HG02623 (cell line): ENCODE measurements at regions not wholly inside any gene's neighbourhood (a gene's known extent, or its start where the extent isn't known, plus 50 kb on each side); places are given as distances from the start of the nearest gene placed in this dataset.

ENCODE experiments used
- ATAC-seq: cut with Tn5 transposase; IDR thresholded peaks from one replicate; pipeline ENCODE4 v1.9.1; 2021; ENCODE audit warnings: moderate library complexity; ENCODE audit not compliant: unreplicated experiment

GRCh38 chr4:38310446-38311043 lies 350.3 kb downstream of the PTTG2 start:
- ATAC-seq, result peak; percentile 89

GRCh38 chr4:38311495-38312126 lies 351.4 kb downstream of the PTTG2 start:
- no peak for ATAC-seq

- ATAC-seq, result no peak
Observed at GRCh38 chr4:38313175-38313574, 350.8 kb upstream of the KLF3 start.

GRCh38 chr4:38313999-38314561 lies 349.9 kb upstream of the KLF3 start:
- no peak for ATAC-seq

- no peak for ATAC-seq
Observed at GRCh38 chr4:38314663-38315062, 349.3 kb upstream of the KLF3 start.

GRCh38 chr4:38315286-38315685 lies 348.7 kb upstream of the KLF3 start:
- ATAC-seq, result no peak

GRCh38 chr4:38316045-38316444 lies 348.0 kb upstream of the KLF3 start:
- no peak for ATAC-seq

GRCh38 chr4:38317041-38317674 lies 346.8 kb upstream of the KLF3 start:
- no peak for ATAC-seq

- peak; percentile 91 for ATAC-seq
Observed at GRCh38 chr4:38318737-38319455, 345.1 kb upstream of the KLF3 start.

- ATAC-seq, result peak; percentile 34
Observed at GRCh38 chr4:38319456-38320342, 344.3 kb upstream of the KLF3 start.

GRCh38 chr4:38320343-38320695 lies 343.7 kb upstream of the KLF3 start:
- ATAC-seq, result no peak

GRCh38 chr4:38320833-38321232 lies 343.2 kb upstream of the KLF3 start:
- ATAC-seq, result no peak

GRCh38 chr4:38322714-38323113 lies 341.3 kb upstream of the KLF3 start:
- no peak for ATAC-seq

- no peak for ATAC-seq
Observed at GRCh38 chr4:38323141-38323641, 340.8 kb upstream of the KLF3 start.

GRCh38 chr4:38324861-38325628 lies 339.0 kb upstream of the KLF3 start:
- no peak for ATAC-seq

GRCh38 chr4:38325629-38325913 lies 338.4 kb upstream of the KLF3 start:
- no peak for ATAC-seq

GRCh38 chr4:38326499-38326898 lies 337.5 kb upstream of the KLF3 start:
- no peak for ATAC-seq

- ATAC-seq, result no peak
Observed at GRCh38 chr4:38327174-38327573, 336.8 kb upstream of the KLF3 start.

GRCh38 chr4:38328989-38329729 lies 334.8 kb upstream of the KLF3 start:
- ATAC-seq, result no peak
